ENCODE measurements at regions not wholly inside any gene's neighbourhood (a gene's known extent, or its start where the extent isn't known, plus 50 kb on each side); places are given as distances from the start of the nearest gene placed in this dataset.

DNA sequence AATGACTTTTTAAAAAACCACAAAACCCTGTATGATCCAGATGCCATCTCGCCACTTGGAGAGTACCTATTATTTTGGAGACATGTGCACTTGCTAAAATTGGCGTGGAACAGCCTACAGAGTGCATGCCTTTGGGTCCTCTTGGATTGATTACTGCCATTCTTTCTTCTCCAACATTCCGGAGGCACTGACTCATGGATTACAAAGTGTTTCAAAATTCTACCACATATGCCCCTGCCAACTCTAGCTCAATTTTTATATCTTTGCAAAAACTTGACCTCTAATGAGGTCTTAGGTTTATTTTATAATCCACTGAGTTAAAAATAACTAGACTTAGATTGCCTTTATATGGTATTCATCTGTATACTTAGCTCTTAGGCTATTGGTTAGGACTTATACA lies 55.8 kb upstream of the KIF5B start:
- no peak for TF ChIP-seq EZH2phosphoT487 (IDR thresholded peaks at IDR 0.05; ENCODE audit: borderline replicate concordance, low read depth, low read length)
- TF ChIP-seq, protein P1, sequence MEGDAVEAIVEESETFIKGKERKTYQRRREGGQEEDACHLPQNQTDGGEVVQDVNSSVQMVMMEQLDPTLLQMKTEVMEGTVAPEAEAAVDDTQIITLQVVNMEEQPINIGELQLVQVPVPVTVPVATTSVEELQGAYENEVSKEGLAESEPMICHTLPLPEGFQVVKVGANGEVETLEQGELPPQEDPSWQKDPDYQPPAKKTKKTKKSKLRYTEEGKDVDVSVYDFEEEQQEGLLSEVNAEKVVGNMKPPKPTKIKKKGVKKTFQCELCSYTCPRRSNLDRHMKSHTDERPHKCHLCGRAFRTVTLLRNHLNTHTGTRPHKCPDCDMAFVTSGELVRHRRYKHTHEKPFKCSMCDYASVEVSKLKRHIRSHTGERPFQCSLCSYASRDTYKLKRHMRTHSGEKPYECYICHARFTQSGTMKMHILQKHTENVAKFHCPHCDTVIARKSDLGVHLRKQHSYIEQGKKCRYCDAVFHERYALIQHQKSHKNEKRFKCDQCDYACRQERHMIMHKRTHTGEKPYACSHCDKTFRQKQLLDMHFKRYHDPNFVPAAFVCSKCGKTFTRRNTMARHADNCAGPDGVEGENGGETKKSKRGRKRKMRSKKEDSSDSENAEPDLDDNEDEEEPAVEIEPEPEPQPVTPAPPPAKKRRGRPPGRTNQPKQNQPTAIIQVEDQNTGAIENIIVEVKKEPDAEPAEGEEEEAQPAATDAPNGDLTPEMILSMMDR (conservative IDR thresholded peaks at IDR 0.05; ENCODE audit: low read length) = no peak
- H2AFZ ChIP-seq (ENCODE audit: low read length) = no peak overlapping the region
- no peaks in the 10 kb centered on the region for H3K9me2 ChIP-seq (ENCODE audit: insufficient read depth, low read length)
- no peak for DNase-seq (ENCODE audit: low spot score)
- H3K4me2 ChIP-seq (ENCODE audit: low read length) = no peak overlapping the region
- no peaks in the 10 kb centered on the region for H3K36me3 ChIP-seq (ENCODE audit: insufficient read depth, low read length)
- CTCF ChIA-PET (ENCODE audit: unreplicated experiment) = no interaction called here
- no peaks in the 10 kb centered on the region for H3K9me3 ChIP-seq (ENCODE audit: low read length)
- H4K20me1 ChIP-seq (ENCODE audit: insufficient read depth, low read length) = no peaks in the 10 kb centered on the region
- H3K4me3 ChIP-seq (ENCODE audit: low read depth, low read length, poor library complexity, severe bottlenecking) = no peak overlapping the region
- BruUV-seq (replicated peaks) = no TSS peak
- POLR2A ChIA-PET = interaction anchor here (0.6 kb wide), 1 partner anchor 30 kb away, joined by 3 read pairs; no protein-coding TSS in a partner anchor
- no peak overlapping the region for H3K27ac ChIP-seq (ENCODE audit: low read depth, low read length, poor library complexity, severe bottlenecking)
- intact Hi-C loops (cut with micrococcal nuclease; ENCODE audit: unreplicated experiment) = no loop called here
- no peaks in the 10 kb centered on the region for H3K79me2 ChIP-seq (ENCODE audit: insufficient read depth, low read depth, low read length)
- no peaks in the 10 kb centered on the region for H3K4me1 ChIP-seq (ENCODE audit: insufficient read depth, low read length, poor library complexity, severe bottlenecking)

DNA sequence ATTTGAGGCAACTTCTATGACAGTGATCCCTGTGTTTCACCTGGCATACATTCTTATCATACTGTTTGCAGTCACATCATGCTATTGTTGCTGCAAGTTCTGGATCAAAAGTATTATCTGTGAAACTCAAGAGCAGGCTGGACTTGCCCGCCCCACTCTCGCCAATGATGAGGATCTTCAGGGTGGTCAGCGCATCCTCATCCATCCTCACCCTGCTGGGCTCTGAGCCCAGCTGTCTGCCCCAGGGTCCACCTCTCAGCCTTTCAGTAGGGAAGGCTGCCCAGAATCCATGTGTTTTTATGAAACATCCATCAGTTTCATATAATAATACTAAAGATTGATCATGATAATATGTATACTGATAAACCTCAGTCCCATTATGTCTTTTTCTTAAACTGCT lies 55.4 kb upstream of the KIF5B start:
- CTCF ChIA-PET (ENCODE audit: unreplicated experiment) = no interaction called here
- BruUV-seq (replicated peaks) = no TSS peak

DNA sequence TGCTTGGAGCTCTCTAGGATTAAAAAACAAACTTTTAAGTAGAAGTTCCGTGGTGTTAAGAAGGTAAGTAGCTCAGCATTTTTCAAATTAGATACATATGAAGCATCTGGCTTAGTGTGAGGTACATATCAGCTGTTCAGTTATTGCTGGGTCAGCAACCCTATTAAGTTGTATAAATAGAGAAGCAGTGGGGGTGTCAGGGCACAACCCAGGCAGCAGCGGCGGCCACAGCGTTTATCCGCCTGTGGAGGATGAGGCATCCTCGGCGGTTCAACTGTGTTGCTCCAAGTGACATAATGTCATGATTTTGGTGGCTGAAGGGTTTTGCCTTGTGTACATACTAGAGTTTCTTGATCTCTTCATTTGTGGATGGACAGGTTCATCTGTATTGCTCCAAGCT lies 54.6 kb upstream of the KIF5B start:
- H3K36me3 ChIP-seq (ENCODE audit: insufficient read depth, low read length) = no peaks in the 10 kb centered on the region
- H3K79me2 ChIP-seq (ENCODE audit: insufficient read depth, low read depth, low read length) = no peaks in the 10 kb centered on the region
- no peaks in the 10 kb centered on the region for H4K20me1 ChIP-seq (ENCODE audit: insufficient read depth, low read length)
- H2AFZ ChIP-seq (ENCODE audit: low read length) = no peak overlapping the region
- CTCF ChIA-PET (ENCODE audit: unreplicated experiment) = no interaction called here
- no peak for TF ChIP-seq EZH2phosphoT487 (IDR thresholded peaks at IDR 0.05; ENCODE audit: borderline replicate concordance, low read depth, low read length)
- TF ChIP-seq, protein P1 (conservative IDR thresholded peaks at IDR 0.05; ENCODE audit: low read length) = no peak
- intact Hi-C loops (cut with micrococcal nuclease; ENCODE audit: unreplicated experiment) = no loop called here
- H3K9me3 ChIP-seq (ENCODE audit: low read length) = no peaks in the 10 kb centered on the region
- DNase-seq (ENCODE audit: low spot score) = no peak
- no peak overlapping the region for H3K4me2 ChIP-seq (ENCODE audit: low read length)
- no peaks in the 10 kb centered on the region for H3K9me2 ChIP-seq (ENCODE audit: insufficient read depth, low read length)
- no TSS peak for BruUV-seq (replicated peaks)
- no peaks in the 10 kb centered on the region for H3K4me1 ChIP-seq (ENCODE audit: insufficient read depth, low read length, poor library complexity, severe bottlenecking)
- POLR2A ChIA-PET = no interaction called here
- H3K27ac ChIP-seq (ENCODE audit: low read depth, low read length, poor library complexity, severe bottlenecking) = no peak overlapping the region
- no peak overlapping the region for H3K4me3 ChIP-seq (ENCODE audit: low read depth, low read length, poor library complexity, severe bottlenecking)

More for the DNA sequence above, 55.4 kb upstream of the KIF5B start:
- DNase-seq (ENCODE audit: low spot score) = no peak
- no peaks in the 10 kb centered on the region for H3K4me1 ChIP-seq (ENCODE audit: insufficient read depth, low read length, poor library complexity, severe bottlenecking)
- H2AFZ ChIP-seq (ENCODE audit: low read length) = no peak overlapping the region
- POLR2A ChIA-PET = no interaction called here
- intact Hi-C loops (cut with micrococcal nuclease; ENCODE audit: unreplicated experiment) = no loop called here
- no peak overlapping the region for H3K27ac ChIP-seq (ENCODE audit: low read depth, low read length, poor library complexity, severe bottlenecking)
- no peaks in the 10 kb centered on the region for H3K9me2 ChIP-seq (ENCODE audit: insufficient read depth, low read length)
- no peaks in the 10 kb centered on the region for H4K20me1 ChIP-seq (ENCODE audit: insufficient read depth, low read length)
- no peak overlapping the region for H3K4me3 ChIP-seq (ENCODE audit: low read depth, low read length, poor library complexity, severe bottlenecking)
- TF ChIP-seq, protein P1 (conservative IDR thresholded peaks at IDR 0.05; ENCODE audit: low read length) = no peak
- TF ChIP-seq EZH2phosphoT487 (IDR thresholded peaks at IDR 0.05; ENCODE audit: borderline replicate concordance, low read depth, low read length) = no peak
- no peak overlapping the region for H3K4me2 ChIP-seq (ENCODE audit: low read length)
- no peaks in the 10 kb centered on the region for H3K9me3 ChIP-seq (ENCODE audit: low read length)
- no peaks in the 10 kb centered on the region for H3K79me2 ChIP-seq (ENCODE audit: insufficient read depth, low read depth, low read length)
- H3K36me3 ChIP-seq (ENCODE audit: insufficient read depth, low read length) = no peaks in the 10 kb centered on the region

Data from OCI-LY7 (cell line).